GM21390 (cell line): ENCODE measurements at regions not wholly inside any gene's neighbourhood (a gene's known extent, or its start where the extent isn't known, plus 50 kb on each side); places are given as distances from the start of the nearest gene placed in this dataset.

Source experiments
- ATAC-seq: cut with Tn5 transposase; IDR thresholded peaks from one replicate; pipeline ENCODE4 v1.9.1; 2021; ENCODE audit not compliant: unreplicated experiment

GRCh38 chr12:84807249-84807648 is 105.3 kb downstream of the SLC6A15 start:
- ATAC-seq, result no peak

GRCh38 chr12:84805474-84805858 is 107.1 kb downstream of the SLC6A15 start:
- no peak for ATAC-seq

- ATAC-seq, result no peak
Observed at GRCh38 chr12:84804691-84805473, 107.7 kb downstream of the SLC6A15 start.

- no peak for ATAC-seq
Observed at GRCh38 chr12:84803661-84804060, 108.9 kb downstream of the SLC6A15 start.

GRCh38 chr12:84802161-84802560 is 110.4 kb downstream of the SLC6A15 start:
- no peak for ATAC-seq

- no peak for ATAC-seq
Observed at GRCh38 chr12:84793558-84794367, 118.8 kb downstream of the SLC6A15 start.

GRCh38 chr12:84791444-84791843 is 121.2 kb downstream of the SLC6A15 start:
- ATAC-seq, result no peak

- no peak for ATAC-seq
Observed at GRCh38 chr12:84789184-84789583, 123.4 kb downstream of the SLC6A15 start.

GRCh38 chr12:84787253-84787652 is 125.3 kb downstream of the SLC6A15 start:
- no peak for ATAC-seq

- ATAC-seq, result no peak
Observed at GRCh38 chr12:84786622-84787021, 126.0 kb downstream of the SLC6A15 start.

- ATAC-seq, result no peak
Observed at GRCh38 chr12:84785951-84786350, 126.6 kb downstream of the SLC6A15 start.

- no peak for ATAC-seq
Observed at GRCh38 chr12:84785281-84785680, 127.3 kb downstream of the SLC6A15 start.

GRCh38 chr12:84779169-84779568 is 133.4 kb downstream of the SLC6A15 start:
- ATAC-seq, result no peak

GRCh38 chr12:84772281-84772680 is 140.3 kb downstream of the SLC6A15 start:
- no peak for ATAC-seq

GRCh38 chr12:84767079-84767478 is 145.5 kb downstream of the SLC6A15 start:
- no peak for ATAC-seq

GRCh38 chr12:84766375-84766774 is 146.2 kb downstream of the SLC6A15 start:
- ATAC-seq, result no peak

GRCh38 chr12:84764001-84764400 is 148.6 kb downstream of the SLC6A15 start:
- ATAC-seq, result no peak

GRCh38 chr12:84763107-84763506 is 149.5 kb downstream of the SLC6A15 start:
- no peak for ATAC-seq

- no peak for ATAC-seq
Observed at GRCh38 chr12:84760091-84760865, 152.3 kb downstream of the SLC6A15 start.

- ATAC-seq, result no peak
Observed at GRCh38 chr12:84757978-84758377, 154.6 kb downstream of the SLC6A15 start.

GRCh38 chr12:84756961-84757360 is 155.6 kb downstream of the SLC6A15 start:
- no peak for ATAC-seq
